DOHH2 (cell line): ENCODE measurements at regions not wholly inside any gene's neighbourhood (a gene's known extent, or its start where the extent isn't known, plus 50 kb on each side); places are given as distances from the start of the nearest gene placed in this dataset.

Experiments
- EZH2phosphoT487 ChIP-seq: fragments of 200-600 bp; sonication (generic); IDR thresholded peaks from 2 replicates; pipeline ENCODE4 v1.6.1; 2017; ENCODE audit warnings: borderline replicate concordance, mild to moderate bottlenecking, antibody characterized with exemption, low read length, moderate library complexity, mixed read lengths
- TF ChIP-seq, protein P1 (sequence below): fragments of 200-600 bp; sonication (generic); IDR thresholded peaks from one replicate; pipeline ENCODE4 v1.5.1; 2014; ENCODE audit warnings: antibody characterized with exemption, mild to moderate bottlenecking, low read depth, low read length; ENCODE audit not compliant: poor library complexity, severe bottlenecking

DNA sequence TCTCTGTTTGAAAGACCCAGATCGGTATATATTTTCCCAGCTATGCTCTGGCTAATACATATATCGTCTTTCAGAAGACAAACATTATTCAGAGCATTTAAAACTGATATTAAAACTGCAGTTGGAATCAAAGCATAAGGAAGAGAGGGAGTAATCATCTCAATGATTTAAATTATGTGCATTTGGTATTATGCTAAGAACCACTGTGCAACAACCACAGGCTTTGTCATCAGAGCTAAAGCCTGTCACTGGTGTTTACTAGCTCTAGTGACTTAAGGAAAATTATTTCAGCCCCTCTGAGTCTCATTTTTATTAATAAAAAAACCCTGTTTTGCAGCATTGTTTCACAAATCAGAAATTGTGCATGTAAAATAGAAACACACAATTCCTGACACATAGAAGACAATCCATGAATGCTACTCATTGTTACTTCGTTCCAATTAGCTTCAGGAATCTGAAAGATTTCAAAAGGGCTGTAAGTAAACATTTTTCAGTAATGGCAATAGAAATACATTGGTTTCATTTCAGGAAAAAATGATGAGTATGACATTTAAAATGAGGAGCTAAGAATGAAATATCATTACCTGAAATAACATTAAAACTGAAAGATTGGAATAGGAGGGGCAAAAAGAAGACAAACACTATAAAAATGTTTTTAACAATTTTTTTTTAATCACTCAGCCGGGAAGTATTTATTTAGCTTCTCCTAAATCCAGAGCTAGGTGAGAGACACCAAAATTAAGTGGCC, 136.5 kb upstream of the ADAMTS18 start:
- TF ChIP-seq, protein P1, sequence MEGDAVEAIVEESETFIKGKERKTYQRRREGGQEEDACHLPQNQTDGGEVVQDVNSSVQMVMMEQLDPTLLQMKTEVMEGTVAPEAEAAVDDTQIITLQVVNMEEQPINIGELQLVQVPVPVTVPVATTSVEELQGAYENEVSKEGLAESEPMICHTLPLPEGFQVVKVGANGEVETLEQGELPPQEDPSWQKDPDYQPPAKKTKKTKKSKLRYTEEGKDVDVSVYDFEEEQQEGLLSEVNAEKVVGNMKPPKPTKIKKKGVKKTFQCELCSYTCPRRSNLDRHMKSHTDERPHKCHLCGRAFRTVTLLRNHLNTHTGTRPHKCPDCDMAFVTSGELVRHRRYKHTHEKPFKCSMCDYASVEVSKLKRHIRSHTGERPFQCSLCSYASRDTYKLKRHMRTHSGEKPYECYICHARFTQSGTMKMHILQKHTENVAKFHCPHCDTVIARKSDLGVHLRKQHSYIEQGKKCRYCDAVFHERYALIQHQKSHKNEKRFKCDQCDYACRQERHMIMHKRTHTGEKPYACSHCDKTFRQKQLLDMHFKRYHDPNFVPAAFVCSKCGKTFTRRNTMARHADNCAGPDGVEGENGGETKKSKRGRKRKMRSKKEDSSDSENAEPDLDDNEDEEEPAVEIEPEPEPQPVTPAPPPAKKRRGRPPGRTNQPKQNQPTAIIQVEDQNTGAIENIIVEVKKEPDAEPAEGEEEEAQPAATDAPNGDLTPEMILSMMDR: no peak
- TF ChIP-seq EZH2phosphoT487: no peak
